NCI-H2029 (cell line): ENCODE measurements at regions not wholly inside any gene's neighbourhood (a gene's known extent, or its start where the extent isn't known, plus 50 kb on each side); places are given as distances from the start of the nearest gene placed in this dataset.
"Not testable (repeated sequence)": the region's sequence is repeated elsewhere in the genome, so short reads cannot be mapped to it uniquely, and the experiment has no call there.

Experiments
- DNase-seq: peaks from one replicate; lab custom pipeline; 2025; lab: John Stamatoyannopoulos, UW

DNA sequence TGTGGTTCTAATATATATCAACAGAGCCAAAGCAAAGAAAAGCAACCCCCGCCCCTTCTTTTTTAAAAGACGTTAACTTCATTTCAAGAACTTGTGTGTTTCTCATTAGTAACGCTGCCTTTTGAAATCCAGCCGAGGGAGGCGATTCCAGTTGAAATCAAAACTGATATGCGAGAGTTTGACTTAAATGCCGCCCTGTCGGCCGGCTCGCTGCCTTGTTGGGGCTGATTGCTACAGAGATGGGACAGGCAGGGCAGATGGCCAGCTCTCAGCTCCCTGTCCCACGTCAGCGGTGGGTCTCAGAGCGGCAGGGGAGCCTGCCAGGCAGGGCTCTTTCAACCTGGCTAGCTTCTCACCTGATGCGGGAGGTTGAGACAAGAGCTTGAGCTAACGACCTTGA lies 51.9 kb upstream of the ALX4 start:
- no peak for DNase-seq

DNA sequence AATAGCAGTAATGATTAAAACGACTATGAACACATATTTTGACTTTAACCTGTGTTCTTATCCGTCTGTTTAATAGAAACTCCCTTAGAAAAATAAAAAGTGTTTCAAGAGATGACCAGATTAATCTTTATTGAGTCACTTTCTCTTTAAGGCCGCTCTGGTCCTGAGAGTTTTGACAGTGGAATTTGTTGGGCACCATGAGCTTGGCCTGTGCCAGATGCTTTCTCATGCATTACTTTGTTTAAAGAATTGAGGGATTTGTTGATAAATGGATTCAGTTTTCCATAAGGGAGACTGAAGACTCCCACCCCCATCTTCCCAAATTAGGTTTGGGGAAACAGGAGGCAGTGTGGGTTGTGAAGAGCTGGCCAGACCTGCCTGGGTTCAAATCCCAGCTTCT lies 53.2 kb upstream of the ALX4 start:
- DNase-seq = no peak

DNA sequence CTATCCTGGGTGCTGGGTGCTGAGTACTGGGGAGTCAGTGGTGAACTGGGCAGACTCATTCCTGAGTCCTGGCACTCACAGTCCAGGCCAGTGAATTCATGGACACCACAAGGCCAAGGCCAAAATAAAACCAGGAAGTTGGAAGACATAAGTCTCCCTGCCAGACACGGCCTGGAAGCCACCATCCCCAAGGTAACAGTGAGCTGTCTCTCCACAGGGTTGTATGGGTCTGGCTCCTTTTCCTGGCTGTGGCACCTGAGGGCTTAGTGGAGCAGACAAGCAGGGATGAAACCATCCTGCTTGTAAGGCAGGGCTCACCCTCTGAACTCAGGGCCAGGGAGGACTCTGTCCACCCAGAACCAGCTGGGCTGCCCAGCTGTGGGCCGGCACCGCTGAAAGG lies 54.7 kb upstream of the ALX4 start:
- no peak for DNase-seq

DNA sequence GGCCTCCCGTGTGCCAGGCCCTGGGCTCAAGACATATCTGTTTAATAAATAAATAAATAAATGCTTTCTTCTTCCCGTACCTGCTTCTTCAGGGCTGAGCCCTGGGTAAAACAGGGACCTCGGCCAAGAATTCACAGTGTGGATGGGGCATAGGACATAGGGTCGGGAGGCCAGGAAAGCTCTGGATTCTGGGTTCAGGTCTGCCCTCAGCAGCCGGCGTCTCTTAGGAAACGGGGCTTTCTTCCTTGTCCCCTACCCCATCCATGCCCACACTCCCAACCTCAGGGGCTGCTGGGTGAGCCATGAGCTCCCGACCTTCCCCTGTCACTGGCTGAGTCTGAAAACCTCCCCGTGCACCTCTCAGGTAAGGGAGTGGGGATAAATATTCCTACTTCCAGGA lies 55.7 kb upstream of the ALX4 start:
- DNase-seq = no peak

GRCh38 chr11:44366026-44366425 lies 56.1 kb upstream of the ALX4 start:
- no peak for DNase-seq

GRCh38 chr11:44366741-44367140 lies 56.8 kb upstream of the ALX4 start:
- no peak for DNase-seq

- no peak for DNase-seq
Observed at GRCh38 chr11:44367452-44367851, 57.5 kb upstream of the ALX4 start.

DNA sequence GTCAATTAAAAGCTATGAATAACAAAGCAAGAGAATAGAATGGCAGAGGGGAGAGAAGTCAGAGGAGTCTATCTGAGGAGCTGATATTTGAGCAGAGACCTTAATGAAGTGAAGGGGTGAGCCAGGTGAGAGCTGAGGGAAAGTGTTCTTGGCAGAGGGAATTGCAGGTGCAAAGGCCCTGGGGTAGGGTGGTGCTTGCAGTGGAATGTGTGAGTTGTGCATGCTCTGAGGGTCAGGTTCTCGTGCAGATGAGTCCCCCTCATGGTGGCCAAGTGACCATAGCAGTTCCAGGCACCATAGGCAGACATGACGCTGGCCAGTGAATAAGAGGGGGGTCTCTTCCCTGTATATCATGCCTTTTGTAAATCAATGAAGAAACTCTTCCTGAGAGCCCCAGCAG lies 58.9 kb upstream of the ALX4 start:
- no peak for DNase-seq

DNA sequence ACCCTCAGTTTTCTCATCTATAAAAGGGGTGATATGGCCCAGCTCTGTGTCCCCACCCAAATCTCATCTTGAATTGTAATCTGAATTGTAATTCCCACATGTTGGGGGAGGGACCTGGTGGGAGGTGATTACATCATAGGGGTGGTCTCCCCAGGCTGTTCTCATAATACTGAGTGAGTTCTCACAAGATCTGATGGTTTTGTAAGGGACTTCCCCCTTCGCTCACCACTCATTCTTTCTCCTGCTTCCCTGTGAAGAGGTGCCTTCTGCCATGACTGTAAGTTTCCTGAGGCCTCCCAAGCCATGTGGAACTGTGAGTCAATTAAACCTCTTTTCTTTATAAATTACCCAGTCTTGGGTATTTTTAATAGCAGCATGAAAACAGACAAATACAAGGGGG lies 61.1 kb upstream of the ALX4 start:
- DNase-seq = not testable (repeated sequence)

DNA sequence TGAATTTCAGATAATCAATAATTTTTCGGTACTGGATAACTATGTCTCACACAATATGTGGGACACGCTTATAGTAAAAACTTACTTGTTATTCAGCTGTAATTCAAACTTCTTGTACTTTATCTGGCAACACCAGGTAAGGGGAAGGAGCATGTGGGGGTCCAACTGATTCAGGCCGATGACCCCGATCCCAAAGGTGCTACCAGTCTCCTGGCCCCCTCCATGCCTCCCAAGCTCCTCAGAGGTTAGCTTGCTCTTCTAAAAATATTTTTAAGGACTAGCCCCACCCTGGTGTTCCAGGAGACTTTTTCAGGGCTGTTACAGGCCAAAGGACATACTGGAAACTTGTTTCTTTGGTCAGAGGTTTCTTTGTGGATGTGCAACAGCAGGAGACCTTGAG lies 61.8 kb upstream of the ALX4 start:
- no peak for DNase-seq

DNA sequence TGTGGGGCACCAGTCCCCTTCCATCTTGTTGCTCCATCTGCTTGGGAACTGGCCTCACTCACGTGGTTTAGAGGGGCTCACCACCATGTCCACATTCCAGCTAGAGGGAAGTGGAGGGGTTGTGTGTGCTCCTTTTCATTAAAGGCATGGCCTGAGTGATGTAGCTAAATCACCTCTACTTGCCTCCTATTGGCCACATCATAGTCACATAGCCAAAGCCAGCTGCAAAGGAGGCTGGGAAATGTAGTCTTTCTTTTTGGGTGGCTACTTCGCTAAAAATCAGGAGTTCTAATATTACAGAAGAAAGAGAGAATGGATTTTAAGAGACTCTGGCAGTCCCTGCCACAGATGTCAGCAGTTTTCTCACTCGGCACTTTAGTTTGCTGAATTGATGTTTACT lies 63.0 kb upstream of the ALX4 start:
- no peak for DNase-seq

DNA sequence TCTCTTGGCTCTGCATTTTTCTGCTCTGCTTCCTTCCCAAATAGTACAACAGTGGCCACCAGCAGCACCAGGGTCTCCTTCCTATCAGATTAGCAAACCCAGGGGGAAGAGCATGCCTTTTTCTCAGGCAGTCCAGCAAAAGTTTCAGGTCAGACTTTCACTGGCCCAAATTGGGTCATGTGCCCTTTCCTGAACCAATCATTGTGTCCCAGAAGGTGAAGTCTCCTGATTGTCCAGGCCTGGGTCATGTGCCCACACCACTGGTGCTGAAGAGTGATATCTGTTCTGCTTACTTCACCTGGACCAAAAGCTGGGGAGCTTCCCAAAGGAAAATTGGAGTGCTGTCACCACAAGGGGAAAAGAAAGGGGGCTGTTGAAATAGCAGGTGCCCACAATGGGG lies 64.1 kb upstream of the ALX4 start:
- DNase-seq = no peak

GRCh38 chr11:44376423-44376822 lies 66.5 kb upstream of the ALX4 start:
- DNase-seq = no peak

DNA sequence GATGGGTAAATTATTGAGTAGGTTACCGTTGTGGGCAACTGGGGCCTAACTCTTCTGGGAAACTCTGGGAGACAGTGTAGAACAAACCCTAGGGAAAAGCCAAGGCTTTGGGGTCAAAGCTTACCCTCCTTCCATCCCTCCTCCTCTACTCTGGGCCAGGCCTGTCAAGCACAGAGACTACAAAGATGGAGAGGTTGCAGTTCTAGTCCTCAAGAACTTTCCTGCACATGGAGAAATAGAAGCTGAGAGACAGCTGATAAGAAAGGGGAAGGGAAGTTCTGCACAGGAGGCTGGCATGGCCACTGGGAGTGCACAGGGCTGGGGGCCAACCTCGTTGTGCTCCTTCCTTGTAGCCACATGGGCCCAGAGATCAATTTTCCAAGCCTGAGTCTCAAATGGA lies 67.2 kb upstream of the ALX4 start:
- DNase-seq = no peak

DNA sequence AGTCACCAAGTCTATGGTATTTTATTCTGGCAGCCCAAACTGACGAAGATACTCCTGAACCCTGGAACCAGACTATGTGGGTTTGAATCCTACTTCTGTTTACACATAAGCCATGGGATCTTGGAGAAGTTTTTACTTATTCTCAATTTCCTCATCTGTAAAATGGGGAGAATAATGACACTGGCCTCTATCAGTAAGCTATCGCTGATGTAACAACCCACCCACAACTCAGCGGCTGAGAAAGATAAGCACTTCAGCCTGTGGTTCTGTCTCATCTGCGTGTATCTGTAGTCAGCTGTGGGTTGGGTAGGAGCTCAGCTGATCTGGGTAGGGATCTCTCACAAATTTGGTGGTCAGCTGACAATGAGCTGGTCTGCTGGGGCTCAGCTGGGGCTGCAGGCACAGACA lies 68.0 kb upstream of the ALX4 start:
- no peak for DNase-seq

GRCh38 chr11:44379141-44380008 lies 69.4 kb upstream of the ALX4 start:
- DNase-seq = peak; percentile 58

- peak; percentile 31 for DNase-seq
Observed at GRCh38 chr11:44380009-44380313, 70.0 kb upstream of the ALX4 start.

DNA sequence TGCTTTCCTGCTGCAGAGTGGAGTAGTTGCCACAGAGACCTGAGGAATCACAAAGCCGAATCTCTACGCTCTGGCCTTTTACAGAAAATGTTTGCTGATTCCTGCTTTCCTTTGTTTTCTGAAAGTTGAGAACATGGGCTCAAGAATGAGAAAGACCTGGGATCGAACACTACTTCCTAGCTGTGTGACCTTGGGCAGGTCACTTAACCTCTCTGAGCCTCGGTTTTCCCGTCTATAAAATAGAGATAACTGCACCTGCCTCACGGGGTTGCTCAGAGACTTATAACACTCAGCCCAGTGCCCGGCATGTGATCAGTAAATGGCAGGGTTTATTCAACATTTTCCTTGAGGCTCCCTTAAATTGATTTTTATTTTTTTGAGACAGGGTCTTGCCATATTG lies 70.9 kb upstream of the ALX4 start:
- DNase-seq = no peak

DNA sequence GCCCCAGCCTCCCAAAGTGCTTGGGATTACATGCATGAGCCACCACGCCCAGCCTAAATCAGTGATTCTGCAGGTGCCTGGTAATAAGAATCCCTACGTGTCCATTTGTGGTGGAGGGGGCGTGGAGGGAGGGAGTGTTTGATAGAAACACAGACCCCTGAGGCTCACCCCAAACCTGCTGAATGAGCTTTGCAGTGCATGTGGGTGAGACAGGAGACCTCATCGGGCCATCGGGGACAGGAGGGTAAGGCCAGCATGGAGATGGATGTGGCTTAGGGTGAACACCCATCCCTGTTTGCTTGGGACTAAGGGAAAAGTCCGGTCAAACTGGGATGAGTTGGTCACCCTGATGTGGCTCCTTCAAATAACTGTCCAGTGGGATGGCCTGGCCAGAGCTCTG lies 71.3 kb upstream of the ALX4 start:
- DNase-seq = no peak

DNA sequence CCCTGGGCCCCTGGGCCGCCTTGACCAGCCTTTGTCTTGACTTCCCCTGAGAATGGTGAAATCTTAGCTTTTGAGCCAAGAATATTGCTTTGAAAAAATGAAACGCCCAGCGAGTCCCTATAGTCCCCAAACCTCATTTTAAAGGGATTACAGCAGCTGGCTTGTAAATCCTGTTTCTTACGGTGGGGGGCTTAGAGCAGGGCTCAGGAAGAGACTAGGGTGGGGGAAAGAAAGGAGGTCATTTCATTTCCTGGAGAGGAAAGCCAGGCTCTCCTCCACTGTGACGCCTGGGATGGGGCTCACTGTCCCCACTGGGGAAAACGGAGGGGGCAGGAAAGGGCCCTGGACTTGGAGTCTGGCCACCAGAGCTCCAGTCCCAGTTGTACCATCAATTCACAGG lies 72.2 kb upstream of the ALX4 start:
- no peak for DNase-seq

DNA sequence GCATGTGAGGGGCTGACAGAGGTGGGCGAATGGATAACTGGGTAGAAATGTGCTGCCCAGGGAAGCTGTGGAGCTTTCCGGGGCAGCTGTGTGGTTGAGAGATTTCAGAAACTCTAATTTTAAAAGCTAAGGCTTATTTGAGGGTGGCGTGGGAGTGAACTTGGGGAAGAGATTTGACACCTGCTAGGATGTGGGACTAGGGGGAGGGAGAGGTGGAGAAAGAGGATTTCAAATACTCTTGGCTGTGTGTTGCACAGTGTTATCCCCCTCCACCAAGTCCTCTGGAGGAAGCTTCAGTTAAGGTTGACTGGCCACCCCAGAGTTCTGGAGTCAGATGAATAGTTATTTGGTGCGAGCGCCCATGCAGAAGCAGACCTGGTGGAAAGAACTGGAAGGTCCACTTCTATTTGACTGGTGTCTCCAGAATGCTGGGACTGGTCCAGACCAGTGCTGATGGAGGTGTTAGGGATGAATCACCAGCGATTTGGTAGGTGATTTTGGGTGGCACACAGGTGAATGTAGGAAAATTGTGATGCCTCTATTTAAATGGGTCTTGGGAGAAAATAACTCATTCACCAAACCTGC lies 72.8 kb upstream of the ALX4 start:
- no peak for DNase-seq

- no peak for DNase-seq
Observed at GRCh38 chr11:44383246-44383645, 73.3 kb upstream of the ALX4 start.

DNA sequence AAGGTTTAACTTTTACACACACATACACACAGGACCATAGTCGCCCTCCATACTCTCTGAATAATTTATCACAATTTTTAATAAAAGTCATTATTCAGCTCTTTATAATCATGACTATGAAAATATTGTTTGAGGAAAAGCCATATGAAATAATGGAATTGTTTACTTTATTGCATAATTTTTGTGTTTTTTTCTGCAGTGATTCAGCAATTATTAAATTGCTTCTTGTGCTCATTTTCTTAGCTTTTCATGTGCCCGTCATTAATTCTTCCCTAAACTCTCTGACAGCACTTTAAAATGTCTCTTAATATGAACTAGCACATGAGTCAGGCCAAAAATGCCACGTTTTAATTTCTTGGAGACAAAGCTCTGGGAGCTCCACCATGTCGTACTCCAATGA lies 77.5 kb upstream of the ALX4 start:
- no peak for DNase-seq

DNA sequence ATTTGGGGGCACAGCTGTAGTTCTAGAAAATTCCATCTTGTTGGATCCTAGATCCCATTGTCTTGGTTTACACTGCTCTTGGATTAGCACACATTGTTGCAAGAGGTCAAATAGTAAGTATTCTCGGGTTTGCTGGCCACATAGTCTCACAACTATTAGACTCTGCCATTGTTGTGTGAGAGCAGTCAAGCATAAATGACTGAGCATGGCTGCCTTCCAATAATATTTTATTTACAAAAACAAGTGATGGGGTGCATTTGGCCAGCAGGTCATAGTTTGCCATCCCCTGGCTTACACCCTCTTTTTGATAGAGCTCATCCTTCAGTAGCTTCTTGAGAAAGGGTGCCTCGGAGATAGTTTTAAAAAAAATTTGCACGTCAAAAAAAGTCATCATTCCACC lies 77.9 kb upstream of the ALX4 start:
- no peak for DNase-seq
